Left renal cortex interstitium (tissue), 4 donors: ENCODE measurements at regions not wholly inside any gene's neighbourhood (a gene's known extent, or its start where the extent isn't known, plus 50 kb on each side); places are given as distances from the start of the nearest gene placed in this dataset.
"Not testable (repeated sequence)": the region's sequence is repeated elsewhere in the genome, so short reads cannot be mapped to it uniquely, and the experiment has no call there.

Source experiments
- DNase-seq, 4 donors: peaks; one replicate each; pipeline ENCODE4 v3.0.0-alpha.2; 2013; ENCODE audit warnings: low read depth in 4 of 4, low spot score in 2 of 4, missing footprints in 1 of 4

- DNase-seq = not testable (repeated sequence)
Observed at GRCh38 chr7:128561116-128561722, 84.7 kb downstream of the METTL2B start.

DNA sequence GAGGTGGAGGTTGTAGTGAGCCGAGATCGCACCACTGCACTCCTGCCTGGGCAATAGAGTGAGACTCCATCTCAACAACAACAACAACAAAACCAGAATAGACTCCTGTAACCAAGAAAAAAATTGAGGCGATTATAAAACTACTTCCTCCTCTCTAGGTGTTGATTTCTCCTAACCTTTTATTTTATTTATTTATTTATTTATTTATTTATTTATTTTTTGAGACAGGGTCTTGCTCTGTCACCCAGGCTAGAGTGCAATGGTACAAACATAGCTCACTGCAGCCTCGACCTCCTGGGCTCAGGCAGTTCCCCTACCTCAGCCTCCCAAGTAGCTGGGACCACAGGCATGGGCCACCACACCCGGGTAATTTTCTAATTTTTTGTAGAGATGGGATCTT is 86.2 kb downstream of the METTL2B start:
- DNase-seq = not testable (repeated sequence)

- not testable (repeated sequence) for DNase-seq
Observed at GRCh38 chr7:128564123-128564700, 87.7 kb downstream of the METTL2B start.

DNA sequence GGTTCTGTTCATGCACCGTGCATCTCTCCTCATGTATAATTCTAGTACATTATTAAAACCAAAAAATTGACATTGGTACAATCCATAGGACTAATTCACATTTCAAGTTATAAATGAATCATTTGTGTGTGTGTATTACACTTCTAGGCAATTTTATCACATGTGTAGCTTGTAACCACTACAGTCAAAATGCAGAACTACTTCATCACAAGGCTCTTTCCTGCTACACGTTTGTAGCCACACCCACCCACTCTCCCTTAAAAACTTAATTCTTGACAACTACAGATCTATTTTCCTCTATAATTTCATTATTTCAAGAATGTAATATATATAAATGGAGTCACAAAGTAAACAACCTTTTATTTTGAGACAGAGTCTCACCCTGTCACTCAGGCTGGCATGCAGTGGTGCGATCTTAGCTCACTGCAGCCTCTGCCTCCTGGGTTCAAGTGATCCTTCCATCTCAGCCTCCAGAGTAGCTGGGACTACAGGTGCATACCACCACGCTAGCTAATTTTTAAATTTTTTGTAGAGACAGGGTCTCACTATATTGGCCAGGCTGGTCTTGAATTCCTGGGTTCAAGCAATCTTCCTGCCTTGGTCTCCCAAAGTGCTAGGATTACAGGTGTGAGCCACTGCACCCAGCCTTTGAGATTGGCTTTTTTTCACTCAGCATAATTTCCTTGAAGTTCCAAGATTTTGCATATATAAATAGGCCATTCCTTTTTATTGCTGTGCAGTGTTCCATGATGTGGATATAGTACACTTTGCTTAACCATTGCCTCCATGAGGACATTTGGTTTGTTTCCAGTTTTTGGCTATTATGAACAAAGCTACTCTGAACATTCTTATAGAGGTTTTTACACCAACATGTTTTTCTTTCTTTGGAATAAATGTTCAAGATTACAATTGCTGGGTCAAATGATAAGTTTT is 88.7 kb downstream of the METTL2B start:
- DNase-seq = not testable (repeated sequence)

DNA sequence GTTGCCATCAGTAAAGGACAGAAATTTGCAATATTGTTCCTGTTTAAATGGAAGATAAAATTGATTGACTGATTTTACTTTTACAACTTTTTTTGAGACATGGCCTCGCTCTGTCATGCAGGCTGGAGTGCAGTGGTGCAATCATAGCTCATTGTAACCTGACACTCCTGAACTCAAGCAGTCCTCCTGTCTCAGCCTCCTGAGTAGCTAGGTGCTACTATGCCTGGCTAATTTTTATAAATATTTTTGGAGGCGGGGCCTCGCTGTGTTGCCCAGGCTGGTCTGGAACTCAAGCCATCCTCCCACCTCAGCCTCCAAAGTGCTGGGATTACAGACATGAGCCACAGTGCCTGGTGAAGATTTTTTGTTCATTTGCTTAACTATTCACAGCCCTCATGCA is 96.8 kb upstream of the GARIN1A start:
- DNase-seq = not testable (repeated sequence)

- DNase-seq = not testable (repeated sequence)
Observed at GRCh38 chr7:128576953-128577352, 95.1 kb upstream of the GARIN1A start.

- not testable (repeated sequence) for DNase-seq
Observed at GRCh38 chr7:128579843-128580242, 92.2 kb upstream of the GARIN1A start.

- not testable (repeated sequence) for DNase-seq
Observed at GRCh38 chr7:128581100-128581499, 91.0 kb upstream of the GARIN1A start.

DNA sequence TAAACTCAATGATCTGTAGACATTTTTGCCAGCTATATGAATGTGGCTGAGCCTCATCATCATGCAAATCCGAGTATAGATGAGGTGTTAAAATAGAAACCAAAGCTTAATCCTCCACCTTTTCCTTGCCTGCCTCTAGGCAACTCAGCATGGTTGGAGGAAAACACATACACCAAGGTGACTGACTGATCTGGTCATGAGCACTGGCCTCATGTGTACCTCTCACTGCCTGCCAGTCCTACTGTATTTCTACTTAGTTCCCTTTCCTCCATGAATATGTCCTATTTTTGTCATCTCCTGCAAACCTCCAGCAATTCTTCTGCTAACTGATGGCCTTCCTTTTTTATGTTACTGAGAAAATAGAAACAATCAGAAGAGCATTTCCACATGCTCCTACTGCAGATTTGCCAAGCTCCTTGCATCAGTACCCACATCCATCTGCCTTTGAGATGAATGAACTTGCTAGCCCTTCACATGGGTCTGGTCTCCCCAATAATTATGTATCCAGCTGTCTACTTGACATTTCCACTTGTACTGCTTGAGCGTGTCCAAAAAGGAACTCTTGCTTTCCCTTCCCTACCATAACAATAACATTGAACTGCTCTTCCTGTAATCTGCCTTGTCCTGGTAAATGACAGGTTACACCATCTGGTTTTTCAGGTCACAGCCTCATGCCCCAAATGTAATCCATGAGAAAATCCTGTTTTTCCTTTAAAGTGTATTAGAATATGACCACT is 90.1 kb upstream of the GARIN1A start:
- DNase-seq = not testable (repeated sequence)

GRCh38 chr7:128586715-128587114 is 85.4 kb upstream of the GARIN1A start:
- DNase-seq = not testable (repeated sequence)

- DNase-seq = no peak
Observed at GRCh38 chr7:128591705-128592104, 80.4 kb upstream of the GARIN1A start.

GRCh38 chr7:128592209-128592608 is 79.9 kb upstream of the GARIN1A start:
- not testable (repeated sequence) for DNase-seq

- DNase-seq = not testable (repeated sequence)
Observed at GRCh38 chr7:128594061-128594460, 78.0 kb upstream of the GARIN1A start.

- DNase-seq = not testable (repeated sequence)
Observed at GRCh38 chr7:128596336-128597128, 75.6 kb upstream of the GARIN1A start.

DNA sequence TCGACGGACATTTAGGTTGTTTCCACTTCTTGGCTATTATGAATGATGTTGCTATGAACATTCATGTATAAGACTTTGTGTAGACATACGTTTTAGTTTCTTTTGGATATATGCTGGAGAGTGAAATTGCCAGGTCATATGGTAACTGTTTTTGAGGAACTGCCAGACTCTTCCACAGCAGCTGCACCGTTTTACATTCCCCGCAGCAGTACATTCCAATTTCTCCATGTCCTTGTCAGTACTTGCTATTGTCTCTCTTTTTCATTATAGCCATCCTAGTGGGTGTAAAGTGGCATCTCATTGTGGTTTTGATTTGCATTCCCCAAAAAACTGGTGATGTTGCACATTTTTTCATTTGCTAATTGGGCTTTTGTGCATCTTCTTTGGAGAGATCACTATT is 73.1 kb upstream of the GARIN1A start:
- DNase-seq = not testable (repeated sequence)

DNA sequence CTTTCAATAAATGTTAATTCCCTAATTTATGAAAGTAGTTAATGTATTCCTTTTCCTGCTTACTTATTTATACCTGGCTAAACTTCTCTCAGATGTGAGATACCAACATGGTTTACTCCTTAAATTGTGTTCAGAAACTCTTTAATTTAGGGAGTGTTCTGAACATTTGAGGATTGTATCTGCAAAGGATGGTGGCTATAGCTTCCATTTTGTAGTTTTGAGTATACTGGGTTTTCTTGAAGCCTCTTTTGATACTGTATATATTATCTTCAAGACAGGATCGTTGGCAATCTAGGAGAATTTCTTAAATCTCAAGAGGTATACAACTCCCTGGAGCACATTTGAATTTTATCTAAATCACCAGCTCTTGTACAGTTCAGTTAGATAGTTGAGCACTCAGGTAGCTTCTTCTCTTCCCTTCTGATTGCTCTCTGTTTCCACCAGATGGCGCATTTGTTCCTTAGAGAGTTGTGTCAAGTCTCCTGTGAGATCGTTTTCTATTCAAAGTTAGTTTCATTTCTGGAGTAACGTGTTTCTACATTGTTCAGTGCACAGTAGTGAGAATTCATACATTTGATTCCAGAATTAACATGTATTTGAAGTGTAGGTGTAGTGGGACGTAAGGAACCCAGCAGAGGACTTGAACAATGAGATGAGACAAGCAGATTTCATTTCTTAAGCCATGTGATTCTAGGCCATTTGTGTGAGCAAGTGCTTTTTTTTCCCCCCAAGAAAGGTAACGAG is 63.2 kb upstream of the GARIN1A start:
- peak in 2 of 4 donors; percentile 3 to 23 for DNase-seq

DNA sequence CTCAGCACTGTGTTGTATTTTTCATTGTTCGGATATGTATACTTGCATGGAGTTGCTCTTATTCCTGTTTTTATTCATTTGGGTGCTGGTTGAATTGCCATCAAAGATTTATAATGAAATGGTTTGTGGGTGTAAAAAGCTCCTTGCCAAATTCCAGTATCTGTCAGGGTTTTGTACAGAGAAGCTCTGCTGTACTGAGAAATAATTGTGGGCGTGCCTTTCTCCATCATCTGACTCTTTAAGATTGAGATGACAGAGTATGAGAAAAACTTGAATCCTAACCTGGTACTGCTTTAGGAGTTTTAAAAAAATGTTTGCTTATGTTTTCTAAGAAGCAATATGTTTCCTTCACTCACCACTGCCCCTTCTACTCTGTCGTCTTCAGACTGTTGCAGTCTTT is 58.7 kb upstream of the GARIN1A start:
- DNase-seq = not testable (repeated sequence)

- DNase-seq = not testable (repeated sequence)
Observed at GRCh38 chr7:128614812-128615211, 57.3 kb upstream of the GARIN1A start.

DNA sequence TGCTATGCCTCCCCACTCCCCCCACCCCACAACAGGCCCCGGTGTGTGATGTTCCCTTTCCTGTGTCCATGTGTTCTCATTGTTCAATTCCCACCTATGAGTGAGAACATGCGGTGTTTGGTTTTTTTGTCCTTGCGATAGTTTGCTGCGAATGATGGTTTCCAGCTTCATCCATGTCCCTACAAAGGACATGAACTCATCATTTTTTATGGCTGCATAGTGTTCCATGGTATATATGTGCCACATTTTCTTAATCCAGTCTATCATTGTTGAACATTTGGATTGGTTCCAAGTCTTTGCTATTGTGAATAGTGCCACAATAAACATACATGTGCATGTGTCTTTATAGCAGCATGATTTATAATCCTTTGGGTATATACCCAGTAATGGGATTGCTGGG is 55.3 kb upstream of the GARIN1A start:
- DNase-seq = not testable (repeated sequence)
